Activated naive CD4-positive, alpha-beta T cell treated with anti-CD3 and anti-CD28 coated beads for 36 hours (primary cell): ENCODE measurements at regions not wholly inside any gene's neighbourhood (a gene's known extent, or its start where the extent isn't known, plus 50 kb on each side); places are given as distances from the start of the nearest gene placed in this dataset.
A peak's percentile ranks its signal among the peaks of the same experiment; 100 is the strongest.
"Not testable (repeated sequence)": the region's sequence is repeated elsewhere in the genome, so short reads cannot be mapped to it uniquely, and the experiment has no call there.

Experiments
- CTCF ChIA-PET: fragments of 350-600 bp; sonication (Branson Sonifier 250); formaldehyde crosslinking; loops from one replicate; lab custom pipeline; 2021; ENCODE audit warnings: antibody characterized with exemption; lab: Charles Lee
- DNase-seq: peaks from one replicate; pipeline ENCODE4 v3.0.0-alpha.2; 2020
- H3K27ac Mint-ChIP-seq: one replicate; pipeline ENCODE4 v1.8.0; 2021; ENCODE audit warnings: mild to moderate bottlenecking, mixed read lengths
- H3K27me3 Mint-ChIP-seq: one replicate; pipeline ENCODE4 v1.8.0; 2021; ENCODE audit warnings: low read depth, mixed read lengths
- H3K36me3 Mint-ChIP-seq: one replicate; pipeline ENCODE4 v1.8.0; 2021; ENCODE audit warnings: low read depth, mixed read lengths
- H3K4me1 Mint-ChIP-seq: one replicate; pipeline ENCODE4 v1.8.0; 2021; ENCODE audit warnings: low read depth, mixed read lengths
- H3K4me3 Mint-ChIP-seq: one replicate; pipeline ENCODE4 v1.8.0; 2021; ENCODE audit warnings: mild to moderate bottlenecking, moderate library complexity, mixed read lengths
- H3K9me3 Mint-ChIP-seq: one replicate; pipeline ENCODE4 v1.8.0; 2021; ENCODE audit warnings: mixed read lengths
- intact Hi-C: fragments of 100-400 bp; cut with micrococcal nuclease; formaldehyde crosslinking; loops from one replicate; pipeline ENCODE4 v1.15.1; 2023

DNA sequence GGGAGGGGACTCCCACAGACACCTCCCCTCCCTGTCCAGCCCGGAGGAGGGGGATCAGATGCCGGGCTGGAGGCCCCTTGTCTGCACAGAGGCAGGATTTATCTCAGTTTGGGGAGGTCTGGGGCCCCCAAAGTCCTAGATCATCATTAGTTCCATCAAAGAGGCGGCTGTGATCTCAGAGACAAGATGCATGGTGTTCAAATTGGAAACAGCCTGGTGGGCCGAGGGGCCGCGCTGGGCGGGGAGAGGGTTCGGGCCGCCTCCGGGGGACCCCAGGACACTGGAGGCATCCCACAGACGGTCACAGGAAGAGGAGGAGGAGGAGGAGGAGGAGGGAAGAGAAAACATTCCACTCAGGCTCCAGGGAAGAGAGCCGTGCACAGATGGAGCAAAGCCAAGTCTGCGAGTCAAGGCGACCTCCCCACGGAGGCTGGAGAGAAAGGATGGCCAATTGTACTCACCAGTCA lies 69.5 kb upstream of the CUX1 start:
- H3K4me1 Mint-ChIP-seq: no peaks in the 10 kb centered on the region

DNA sequence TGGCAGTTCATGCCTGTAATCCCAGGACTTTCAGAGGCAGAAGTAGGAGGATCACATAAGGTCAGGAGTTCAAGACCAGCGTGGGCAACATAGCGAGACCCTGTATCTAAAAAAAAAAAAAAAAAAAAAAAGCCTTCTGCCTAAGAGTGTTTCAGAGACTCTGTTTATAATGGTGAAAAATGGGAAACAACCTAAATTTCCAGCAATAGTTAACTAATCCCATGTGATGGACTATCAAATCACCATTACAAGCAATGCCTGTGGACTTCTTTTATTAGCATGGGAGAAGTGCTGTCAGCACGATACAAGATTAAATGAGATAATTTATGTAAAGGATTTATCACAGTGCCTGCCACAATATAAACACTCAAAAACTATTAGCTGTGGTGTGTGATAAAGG lies 67.5 kb upstream of the CUX1 start:
- no peaks in the 10 kb centered on the region for H3K36me3 Mint-ChIP-seq

More for the DNA sequence above, 69.5 kb upstream of the CUX1 start:
- H3K27me3 Mint-ChIP-seq: no peaks in the 10 kb centered on the region
- intact Hi-C loops: no loop called here
- H3K9me3 Mint-ChIP-seq: no peaks in the 10 kb centered on the region
- H3K27ac Mint-ChIP-seq: no peak overlapping the region
- no peak for DNase-seq
- H3K36me3 Mint-ChIP-seq: no peaks in the 10 kb centered on the region
- CTCF ChIA-PET: no interaction called here
- H3K4me3 Mint-ChIP-seq: no peak overlapping the region

DNA sequence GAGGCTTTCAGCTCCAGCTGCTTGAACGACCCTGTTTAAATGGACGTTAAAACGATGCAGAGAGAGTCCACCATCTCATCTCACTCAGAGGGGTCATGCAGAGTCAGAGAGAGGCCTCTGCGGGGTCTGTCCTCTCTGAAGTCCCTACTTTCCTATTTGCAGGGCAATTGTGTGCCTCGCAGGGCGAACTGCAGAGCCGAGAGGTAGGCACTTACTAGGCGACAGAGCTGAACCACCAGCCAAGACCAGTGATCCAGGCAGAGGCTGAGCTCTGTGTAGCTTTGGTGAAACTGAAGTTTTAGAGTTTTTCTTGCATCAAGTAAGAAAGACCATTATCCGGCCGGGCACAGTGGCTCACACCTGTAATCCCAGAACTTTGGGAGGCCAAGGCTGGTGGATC lies 64.1 kb upstream of the CUX1 start:
- no peaks in the 10 kb centered on the region for H3K36me3 Mint-ChIP-seq
- intact Hi-C loops: no loop called here
- DNase-seq: no peak
- H3K27ac Mint-ChIP-seq: no peak overlapping the region
- H3K27me3 Mint-ChIP-seq: no peaks in the 10 kb centered on the region
- CTCF ChIA-PET: interaction anchor here (1.4 kb wide), 1 partner anchor 10 kb away, joined by 6 read pairs; no protein-coding TSS in a partner anchor
- no peaks in the 10 kb centered on the region for H3K9me3 Mint-ChIP-seq
- H3K4me1 Mint-ChIP-seq: peaks cover 18% of the 10 kb centered on the region
- H3K4me3 Mint-ChIP-seq: no peak overlapping the region

More for the DNA sequence above, 67.5 kb upstream of the CUX1 start:
- Mint-ChIP-seq H3K27ac (no peak overlapping the region), H3K4me1 (peaks cover 16% of the 10 kb centered on the region), H3K4me3 (no peak overlapping the region), H3K27me3 (no peaks in the 10 kb centered on the region), H3K9me3 (no peaks in the 10 kb centered on the region)
- intact Hi-C loops: no loop called here
- CTCF ChIA-PET: no interaction called here
- no peak for DNase-seq

DNA sequence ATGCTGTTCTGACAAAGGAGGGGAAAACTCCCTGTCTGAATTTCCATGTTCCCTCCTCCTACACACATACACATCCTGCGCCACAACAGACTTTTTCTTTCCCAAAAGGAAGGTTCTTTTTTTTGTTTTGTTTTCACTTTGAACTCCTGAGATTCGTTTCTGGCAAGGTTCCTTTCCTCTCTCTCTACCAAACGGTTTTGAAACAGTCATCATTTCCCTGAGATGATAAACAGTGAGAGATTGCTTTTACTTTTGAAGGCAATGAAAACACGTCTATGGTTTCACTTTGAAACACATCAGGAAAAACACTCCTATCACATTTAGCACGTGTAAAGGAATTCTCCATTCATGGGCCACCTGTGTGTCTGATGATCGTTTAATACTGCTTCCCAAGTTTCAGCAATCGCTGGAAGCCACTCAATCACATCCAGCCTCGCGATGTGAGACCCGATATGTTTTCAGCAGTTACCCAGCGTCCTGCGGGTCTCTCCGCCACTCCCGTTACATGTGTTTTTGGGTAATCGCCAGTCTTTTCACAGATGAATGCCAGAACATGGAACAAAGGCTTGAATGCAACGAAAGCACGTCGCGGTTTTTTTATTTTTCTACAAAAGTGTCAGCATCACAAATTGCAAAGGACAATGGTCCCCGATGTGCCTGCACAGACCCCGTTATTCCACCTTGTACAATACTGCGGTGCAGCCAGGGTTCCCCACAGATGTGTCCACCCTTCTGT lies 62.8 kb upstream of the CUX1 start:
- peak; percentile 22 for DNase-seq
- intact Hi-C loops: no loop called here
- Mint-ChIP-seq H3K27me3 (no peaks in the 10 kb centered on the region), H3K9me3 (no peaks in the 10 kb centered on the region), H3K4me3 (peak overlapping the region; percentile 72), H3K27ac (peak overlapping the region; percentile 80), H3K4me1 (peaks cover 18% of the 10 kb centered on the region), H3K36me3 (no peaks in the 10 kb centered on the region)
- CTCF ChIA-PET: interaction anchor here (0.6 kb wide), 1 partner anchor 88 kb away, joined by 3 read pairs; no protein-coding TSS in a partner anchor

DNA sequence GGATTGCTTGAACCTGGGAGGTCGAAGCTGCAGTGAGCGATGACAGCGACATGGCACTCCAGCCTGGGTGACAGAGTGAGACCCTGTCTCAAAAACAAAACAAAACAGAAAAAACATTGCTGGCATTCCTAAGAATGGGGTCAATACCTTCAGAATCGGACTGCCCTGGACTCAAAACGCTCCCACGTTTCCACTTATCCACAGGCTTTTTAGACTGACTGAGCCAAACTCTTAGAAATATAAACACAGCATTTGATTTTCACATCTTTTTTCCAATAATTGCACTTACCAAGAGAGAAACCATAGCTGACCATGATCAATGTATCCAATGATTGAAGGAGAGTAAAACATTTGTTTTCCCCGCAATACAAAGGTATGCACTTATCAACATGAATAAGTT lies 59.5 kb upstream of the CUX1 start:
- H3K27me3 Mint-ChIP-seq: no peaks in the 10 kb centered on the region
- no peak overlapping the region for H3K27ac Mint-ChIP-seq
- H3K4me1 Mint-ChIP-seq: peaks cover 18% of the 10 kb centered on the region
- no peak for DNase-seq
- H3K4me3 Mint-ChIP-seq: no peak overlapping the region
- CTCF ChIA-PET: no interaction called here
- H3K9me3 Mint-ChIP-seq: no peaks in the 10 kb centered on the region
- H3K36me3 Mint-ChIP-seq: no peaks in the 10 kb centered on the region
- intact Hi-C loops: no loop called here

DNA sequence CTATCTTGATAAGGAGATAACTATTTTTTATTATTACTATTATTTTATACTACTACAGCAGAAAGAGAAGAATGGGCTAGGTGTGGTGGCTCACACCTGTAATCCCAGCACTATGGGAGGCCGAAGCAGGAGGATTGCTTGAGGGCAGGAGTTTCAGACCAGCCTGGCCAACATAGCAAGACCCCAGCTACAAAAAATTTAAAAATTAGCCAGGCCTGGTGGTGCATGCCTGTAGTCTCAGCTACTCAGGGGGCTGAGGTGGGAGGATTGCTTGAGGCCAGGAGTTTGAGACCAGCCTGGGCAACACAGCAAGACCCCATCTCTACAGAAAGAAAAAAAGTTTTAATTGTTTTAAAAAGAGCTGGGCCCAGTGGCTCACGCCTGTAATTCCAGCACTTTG lies 58.9 kb upstream of the CUX1 start:
- H3K9me3 Mint-ChIP-seq, H3K4me3 Mint-ChIP-seq, H3K36me3 Mint-ChIP-seq, H3K27ac Mint-ChIP-seq, CTCF ChIA-PET, intact Hi-C loops, H3K27me3 Mint-ChIP-seq, DNase-seq: not testable (repeated sequence)
- H3K4me1 Mint-ChIP-seq: peaks cover 16% of the 10 kb centered on the region

DNA sequence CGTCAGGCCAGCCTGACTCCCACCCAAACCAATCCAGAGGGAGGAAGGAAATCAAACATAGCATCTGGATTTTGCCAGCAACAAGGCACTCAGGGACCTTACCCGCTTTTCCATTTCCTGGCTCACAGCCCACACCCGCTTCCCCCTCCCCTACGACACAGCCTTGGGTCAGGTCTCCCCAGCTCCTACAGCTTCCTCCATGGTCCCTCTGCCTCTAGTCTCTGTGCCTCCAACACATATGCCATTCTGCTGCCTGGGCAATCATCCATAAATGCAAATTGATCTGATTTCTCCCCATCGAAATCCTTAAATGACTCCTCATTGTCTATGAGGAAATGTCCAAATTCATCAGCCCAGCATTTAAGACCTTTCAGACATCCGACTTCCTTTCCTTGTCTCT lies 53.2 kb upstream of the CUX1 start:
- no peak for DNase-seq
- H3K4me1 Mint-ChIP-seq: no peaks in the 10 kb centered on the region
- CTCF ChIA-PET: no interaction called here
- no peak overlapping the region for H3K4me3 Mint-ChIP-seq
- no peaks in the 10 kb centered on the region for H3K36me3 Mint-ChIP-seq
- intact Hi-C loops: no loop called here
- H3K27ac Mint-ChIP-seq: no peak overlapping the region
- H3K9me3 Mint-ChIP-seq: no peaks in the 10 kb centered on the region
- no peaks in the 10 kb centered on the region for H3K27me3 Mint-ChIP-seq

DNA sequence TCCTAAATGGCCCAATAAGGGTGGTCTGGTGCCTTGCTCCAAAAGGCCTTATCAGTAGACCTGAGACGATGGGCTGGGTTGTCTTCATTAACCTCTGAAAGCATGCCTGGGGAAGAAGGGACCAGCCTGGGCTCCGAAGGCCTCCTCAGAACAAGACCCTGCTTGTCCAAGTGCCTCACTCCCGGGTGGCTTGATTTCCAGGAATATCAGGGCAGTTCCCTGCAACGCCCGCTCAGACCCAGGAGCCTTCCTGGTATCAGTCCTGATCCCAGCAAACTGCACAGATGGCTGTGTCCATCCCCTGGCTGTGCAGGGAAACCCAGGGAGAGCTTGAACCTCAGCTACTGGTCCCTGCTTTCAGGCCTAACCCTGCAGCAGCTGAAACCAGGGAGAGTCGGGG lies 49.9 kb upstream of the CUX1 start:
- CTCF ChIA-PET: no interaction called here
- H3K4me3 Mint-ChIP-seq: no peak overlapping the region
- H3K27me3 Mint-ChIP-seq: peaks cover 3% of the 10 kb centered on the region
- H3K36me3 Mint-ChIP-seq: no peaks in the 10 kb centered on the region
- no peak for DNase-seq
- H3K27ac Mint-ChIP-seq: no peak overlapping the region
- intact Hi-C loops: no loop called here
- no peaks in the 10 kb centered on the region for H3K4me1 Mint-ChIP-seq
- H3K9me3 Mint-ChIP-seq: no peaks in the 10 kb centered on the region
